Thoracic aorta (tissue), 2 donors: ENCODE measurements at regions not wholly inside any gene's neighbourhood (a gene's known extent, or its start where the extent isn't known, plus 50 kb on each side); places are given as distances from the start of the nearest gene placed in this dataset.
A peak's percentile ranks its signal among the peaks of the same experiment; 100 is the strongest.

ENCODE experiments used
- ATAC-seq: fragments of 150-250 bp; one replicate; pipeline ENCODE4 v1.8.0; 2017; ENCODE audit warnings: low read depth; ENCODE audit not compliant: insufficient number of reproducible peaks, low FRiP score
- DNase-seq: peaks from one replicate; pipeline ENCODE4 v3.0.0-alpha.2; 2020; ENCODE audit warnings: low spot score
- H3K27ac ChIP-seq, 2 donors: fragments of 200-600 bp; sonication (generic); 1 replicate in 1 of 2; 2 replicates in 1 of 2; pipeline ENCODE4 v1.5.1; 2016; ENCODE audit warnings: mild to moderate bottlenecking in 2 of 2, moderate library complexity in 2 of 2
- H3K27me3 ChIP-seq: fragments of 200-600 bp; sonication (generic); replicated peaks from 2 replicates; pipeline ENCODE4 v1.6.0; 2016; ENCODE audit warnings: mild to moderate bottlenecking; ENCODE audit not compliant: insufficient read depth
- H3K36me3 ChIP-seq: fragments of 200-600 bp; sonication (generic); one replicate; pipeline ENCODE4 v1.5.1; 2016
- H3K4me1 ChIP-seq, 2 donors: fragments of 200-600 bp; sonication (generic); 1 replicate in 1 of 2; 2 replicates in 1 of 2; pipeline versions ENCODE4 v1.5.1 to v1.6.0; 2016; ENCODE audit warnings: low read depth in 2 of 2, mild to moderate bottlenecking in 1 of 2; ENCODE audit not compliant: control insufficient read depth in 1 of 2
- H3K4me3 ChIP-seq: fragments of 200-600 bp; sonication (generic); 2 replicates; pipeline ENCODE4 v1.5.1; 2016; ENCODE audit warnings: mild to moderate bottlenecking
- H3K9me3 ChIP-seq: fragments of 200-600 bp; sonication (generic); 2 replicates; pipeline ENCODE4 v1.5.1; 2016
- TF ChIP-seq, protein P1 (sequence below): fragments of 200-600 bp; sonication (generic); IDR thresholded peaks from one replicate; pipeline ENCODE4 v1.5.1; 2019; ENCODE audit warnings: antibody characterized with exemption

DNA sequence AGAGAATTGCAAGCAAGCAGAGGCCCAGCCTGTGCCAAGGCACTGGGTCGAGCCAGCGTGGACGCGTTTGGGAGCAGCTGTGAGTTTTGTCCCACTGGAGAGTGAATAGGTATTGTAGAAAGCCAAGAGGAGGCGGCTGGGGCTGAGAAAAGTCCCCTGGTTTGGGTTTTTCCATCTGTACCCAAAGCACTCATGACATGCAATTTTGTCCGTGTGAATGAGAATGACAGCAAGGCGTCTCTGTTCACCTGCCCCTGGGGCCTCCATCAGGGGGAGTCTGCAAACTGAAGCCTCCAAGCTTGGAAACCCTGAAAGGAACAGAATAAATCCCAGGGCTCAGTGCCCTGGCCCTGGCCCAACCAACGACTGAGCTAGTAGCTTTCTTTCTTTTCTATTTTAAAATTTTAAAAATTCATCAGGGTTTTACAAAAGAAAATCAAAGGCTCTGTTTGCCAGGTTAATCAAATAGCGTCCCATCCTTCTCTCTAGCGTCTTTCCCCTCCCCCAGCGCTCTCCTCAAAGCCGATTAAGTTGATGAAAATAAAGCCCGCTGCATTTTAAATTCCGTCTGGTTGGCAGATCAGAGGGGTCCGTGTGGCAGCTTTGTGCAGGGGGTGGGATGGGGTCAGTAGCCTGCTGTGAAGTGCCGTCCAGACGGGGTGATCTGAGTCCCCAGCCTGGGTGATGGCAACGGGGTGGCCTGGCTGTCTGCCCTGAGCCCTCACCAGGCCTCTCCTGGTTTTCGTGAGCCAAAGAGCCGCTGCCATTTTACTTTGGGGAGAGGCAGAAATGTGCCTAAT, 171.0 kb downstream of the KATNIP start:
- Histone ChIP-seq H3K4me3 (no peak overlapping the region), H3K4me1 (peaks cover 0 to 18% of the 10 kb centered on the region in 2 donors), H3K27me3 (no peaks in the 10 kb centered on the region), H3K9me3 (no peaks in the 10 kb centered on the region), H3K27ac (no peak overlapping the region), H3K36me3 (no peaks in the 10 kb centered on the region)
- DNase-seq: no peak
- ATAC-seq: no peak
- TF ChIP-seq, protein P1, sequence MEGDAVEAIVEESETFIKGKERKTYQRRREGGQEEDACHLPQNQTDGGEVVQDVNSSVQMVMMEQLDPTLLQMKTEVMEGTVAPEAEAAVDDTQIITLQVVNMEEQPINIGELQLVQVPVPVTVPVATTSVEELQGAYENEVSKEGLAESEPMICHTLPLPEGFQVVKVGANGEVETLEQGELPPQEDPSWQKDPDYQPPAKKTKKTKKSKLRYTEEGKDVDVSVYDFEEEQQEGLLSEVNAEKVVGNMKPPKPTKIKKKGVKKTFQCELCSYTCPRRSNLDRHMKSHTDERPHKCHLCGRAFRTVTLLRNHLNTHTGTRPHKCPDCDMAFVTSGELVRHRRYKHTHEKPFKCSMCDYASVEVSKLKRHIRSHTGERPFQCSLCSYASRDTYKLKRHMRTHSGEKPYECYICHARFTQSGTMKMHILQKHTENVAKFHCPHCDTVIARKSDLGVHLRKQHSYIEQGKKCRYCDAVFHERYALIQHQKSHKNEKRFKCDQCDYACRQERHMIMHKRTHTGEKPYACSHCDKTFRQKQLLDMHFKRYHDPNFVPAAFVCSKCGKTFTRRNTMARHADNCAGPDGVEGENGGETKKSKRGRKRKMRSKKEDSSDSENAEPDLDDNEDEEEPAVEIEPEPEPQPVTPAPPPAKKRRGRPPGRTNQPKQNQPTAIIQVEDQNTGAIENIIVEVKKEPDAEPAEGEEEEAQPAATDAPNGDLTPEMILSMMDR: no peak

DNA sequence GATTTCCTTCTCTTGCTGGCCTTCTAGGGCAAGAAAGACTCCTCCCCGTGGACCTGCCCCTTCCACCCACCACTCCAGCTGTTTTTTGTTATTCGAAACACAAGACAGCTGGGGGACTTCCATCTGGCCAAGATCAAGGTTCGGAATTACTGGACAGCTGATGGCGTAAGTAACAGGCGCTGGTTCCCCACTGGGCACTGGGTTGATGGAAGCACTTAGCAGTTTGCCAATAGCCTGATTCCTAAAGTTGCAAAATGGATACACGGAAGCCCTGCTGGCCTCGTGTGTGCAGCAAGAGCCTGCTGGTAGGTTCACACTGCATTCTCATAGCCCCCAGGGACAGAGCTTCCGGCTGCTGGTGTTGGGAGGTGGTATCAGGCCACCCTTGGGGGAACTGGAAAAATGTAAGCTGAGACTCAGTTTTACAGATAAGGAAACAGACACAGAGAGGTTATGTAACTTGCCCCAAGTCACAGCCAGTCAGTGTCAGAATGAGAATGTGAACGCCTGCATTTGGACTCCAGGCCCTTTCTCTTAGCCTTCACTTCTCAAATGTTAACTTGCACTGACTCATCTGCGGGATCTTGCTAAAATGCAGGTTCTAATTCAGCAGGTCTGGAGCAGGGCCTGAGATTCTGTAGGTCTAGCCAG, 171.7 kb downstream of the KATNIP start:
- TF ChIP-seq, protein P1: no peak
- H3K27ac ChIP-seq: no peak overlapping the region

DNA sequence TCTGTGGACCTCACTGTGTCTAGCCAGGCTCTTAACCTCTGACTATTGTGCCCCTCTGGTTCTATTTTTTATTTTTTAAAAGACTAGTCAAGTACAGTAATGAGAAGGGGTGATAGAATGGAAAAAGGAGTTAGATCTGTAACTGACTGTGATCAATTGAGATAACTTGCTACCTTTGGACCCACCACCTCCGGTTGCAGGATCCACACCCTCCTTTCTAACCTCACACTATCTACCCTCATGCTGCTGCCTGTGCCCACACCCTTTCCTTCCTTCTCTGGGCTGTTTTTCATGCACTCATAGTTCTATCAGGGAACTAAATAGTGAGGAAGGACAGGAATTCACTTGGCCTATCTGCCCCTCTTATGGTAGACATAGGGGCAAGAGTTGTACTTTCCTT, 172.3 kb downstream of the KATNIP start:
- H3K27ac ChIP-seq: no peak overlapping the region
- TF ChIP-seq, protein P1: no peak

More for the DNA sequence above, 171.7 kb downstream of the KATNIP start:
- H3K27me3 ChIP-seq: no peaks in the 10 kb centered on the region
- no peak overlapping the region for H3K4me3 ChIP-seq
- ATAC-seq: peak; percentile 37
- no peaks in the 10 kb centered on the region for H3K9me3 ChIP-seq
- H3K36me3 ChIP-seq: no peaks in the 10 kb centered on the region
- peak; percentile 7 for DNase-seq
- peaks cover 0 to 18% of the 10 kb centered on the region in 2 donors for H3K4me1 ChIP-seq

DNA sequence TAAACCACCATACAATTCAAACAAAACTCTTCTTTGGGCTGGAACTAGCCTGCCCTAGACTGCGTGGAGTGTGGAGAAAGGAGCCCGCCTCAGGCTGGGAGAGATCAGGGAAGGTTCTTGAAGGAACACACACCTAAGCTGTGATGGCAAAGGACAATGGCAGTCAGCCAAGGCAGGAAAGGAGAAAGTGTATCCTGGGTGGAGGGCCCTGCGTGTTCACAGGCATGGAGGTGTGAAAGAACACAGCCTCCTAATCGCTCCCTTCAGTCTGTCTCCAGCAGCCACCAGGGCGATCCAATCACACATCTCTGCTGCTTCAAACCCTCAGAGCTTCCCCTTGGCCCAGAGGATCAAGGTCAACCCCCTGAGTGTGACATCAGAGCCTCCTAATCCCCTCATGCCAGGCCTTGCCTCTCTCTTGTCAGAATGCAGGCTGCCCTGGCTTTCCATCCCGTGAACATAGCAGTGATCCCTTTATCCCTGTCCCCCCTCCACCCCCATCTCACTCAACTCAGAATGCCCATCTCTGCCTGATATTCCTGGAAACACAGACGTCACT, 173.0 kb downstream of the KATNIP start:
- no peaks in the 10 kb centered on the region for H3K27me3 ChIP-seq
- no peak overlapping the region for H3K4me3 ChIP-seq
- TF ChIP-seq, protein P1: no peak
- H3K27ac ChIP-seq: no peak overlapping the region
- ATAC-seq (no peak), DNase-seq (no peak)
- peaks cover 0 to 18% of the 10 kb centered on the region in 2 donors for H3K4me1 ChIP-seq
- peaks cover 3% of the 10 kb centered on the region for H3K36me3 ChIP-seq
- no peaks in the 10 kb centered on the region for H3K9me3 ChIP-seq

More for the DNA sequence above, 172.3 kb downstream of the KATNIP start:
- no peak for DNase-seq
- Histone ChIP-seq H3K36me3 (no peaks in the 10 kb centered on the region), H3K9me3 (no peaks in the 10 kb centered on the region), H3K4me1 (peaks cover 0 to 18% of the 10 kb centered on the region in 2 donors), H3K4me3 (no peak overlapping the region), H3K27me3 (no peaks in the 10 kb centered on the region)
- no peak for ATAC-seq
